NB4 (cell line): ENCODE measurements at regions not wholly inside any gene's neighbourhood (a gene's known extent, or its start where the extent isn't known, plus 50 kb on each side); places are given as distances from the start of the nearest gene placed in this dataset.
"Not testable (repeated sequence)": the region's sequence is repeated elsewhere in the genome, so short reads cannot be mapped to it uniquely, and the experiment has no call there.

ENCODE experiments used
- DNase-seq: peaks from one replicate; pipeline ENCODE4 v3.0.0; 2010; ENCODE audit warnings: low read depth
- H3K4me3 ChIP-seq: one replicate; pipeline ENCODE4 v1.5.1; 2011; ENCODE audit warnings: mild to moderate bottlenecking, low read depth, low read length, moderate library complexity
- CTCF ChIP-seq: IDR thresholded peaks from one replicate; pipeline ENCODE4 v1.5.1; 2012; ENCODE audit warnings: low read depth, low read length
- MAX ChIP-seq: IDR thresholded peaks from 2 replicates; pipeline ENCODE4 v1.6.1; 2011; ENCODE audit warnings: low read depth, low read length
- MYC ChIP-seq: IDR thresholded peaks from 2 replicates; pipeline ENCODE4 v1.6.1; 2011; ENCODE audit warnings: low read depth, low read length
- POLR2A ChIP-seq: IDR thresholded peaks from 2 replicates; pipeline ENCODE4 v1.6.1; 2011; ENCODE audit warnings: mild to moderate bottlenecking; ENCODE audit not compliant: insufficient read length; ENCODE audit errors: extremely low read depth

- no peak overlapping the region for H3K4me3 ChIP-seq
- TF ChIP-seq CTCF (no peak), MYC (no peak), POLR2A (no peak), MAX (no peak)
- peak; percentile 40 for DNase-seq
Observed at GRCh38 chr6:132188556-132189264, 212.6 kb downstream of the MOXD1 start.

- TF ChIP-seq CTCF (no peak), POLR2A (no peak), MYC (no peak), MAX (no peak)
- no peak overlapping the region for H3K4me3 ChIP-seq
- DNase-seq = no peak
Observed at GRCh38 chr6:132187816-132188215, 213.5 kb downstream of the MOXD1 start.

GRCh38 chr6:132184966-132185365, 216.3 kb downstream of the MOXD1 start:
- not testable (repeated sequence) for DNase-seq

GRCh38 chr6:132179955-132180354, 221.3 kb downstream of the MOXD1 start:
- DNase-seq = no peak
- H3K4me3 ChIP-seq = no peak overlapping the region
- TF ChIP-seq POLR2A (no peak), MAX (no peak), CTCF (no peak)

More at GRCh38 chr6:132184966-132185365, 216.3 kb downstream of the MOXD1 start:
- not testable (repeated sequence) for H3K4me3 ChIP-seq

- TF ChIP-seq MAX (no peak), CTCF (no peak), MYC (no peak), POLR2A (no peak)
- H3K4me3 ChIP-seq = no peak overlapping the region
Observed at GRCh38 chr6:132174919-132175318, 223.7 kb upstream of the CCN2 start.

GRCh38 chr6:132168961-132169360, 217.8 kb upstream of the CCN2 start:
- no peak overlapping the region for H3K4me3 ChIP-seq
- DNase-seq = no peak
- no peak for TF ChIP-seq MAX
- TF ChIP-seq POLR2A = no peak
- no peak for TF ChIP-seq CTCF
- TF ChIP-seq MYC = no peak

More at GRCh38 chr6:132174919-132175318, 223.7 kb upstream of the CCN2 start:
- no peak for DNase-seq
